Ovary (tissue), 7 donors: ENCODE measurements at regions not wholly inside any gene's neighbourhood (a gene's known extent, or its start where the extent isn't known, plus 50 kb on each side); places are given as distances from the start of the nearest gene placed in this dataset.

ENCODE experiments used
- DNase-seq, 5 donors: peaks; one replicate each; pipeline ENCODE4 v3.0.0-alpha.2; 2019 to 2020
- H3K27ac ChIP-seq, 2 donors: fragments of 200-600 bp; one replicate each; pipeline versions ENCODE4 v1.5.1 to v1.8.0; 2019 to 2022
- H3K27me3 ChIP-seq: fragments of 200-600 bp; one replicate; pipeline ENCODE4 v1.8.0; 2022
- H3K36me3 ChIP-seq: fragments of 200-600 bp; sonication (generic); one replicate; pipeline ENCODE4 v1.5.1; 2019
- H3K4me1 ChIP-seq: one replicate; pipeline ENCODE4 v1.8.1; 2013; ENCODE audit warnings: mild to moderate bottlenecking, moderate library complexity; ENCODE audit not compliant: insufficient read depth
- H3K4me3 ChIP-seq: fragments of 200-600 bp; sonication (generic); one replicate; pipeline ENCODE4 v1.5.1; 2017
- H3K9me3 ChIP-seq, 2 donors: fragments of 200-600 bp in 1 of 2; sonication (generic) in 1 of 2; one replicate each; pipeline versions ENCODE4 v1.5.1 to v1.8.1; 2013 to 2019; ENCODE audit warnings: mild to moderate bottlenecking in 1 of 2, moderate library complexity in 1 of 2
- EP300 ChIP-seq: sonication (generic); formaldehyde crosslinking; IDR thresholded peaks from one replicate; pipeline ENCODE4 v1.6.1; 2017; ENCODE audit warnings: antibody characterized with exemption
- POLR2A ChIP-seq: fragments of 450-650 bp; IDR thresholded peaks from one replicate; pipeline ENCODE4 v1.6.1; 2017; ENCODE audit warnings: antibody characterized with exemption, mild to moderate bottlenecking, moderate library complexity
- WGBS, 3 donors: extraction: QIAGEN DNeasy Blood & Tissue Kit in 1 of 3; methylation state at CpG; one replicate each; pipeline versions ENCODE4 v1.1.5 to v1.1.7; 2013 to 2017; 5-methylcytosine and 5-hydroxymethylcytosine counted together
- intact Hi-C, 4 donors: fragments of 100-400 bp; cut with DNase I; formaldehyde crosslinking; loops; one replicate each; pipeline versions ENCODE4 v1.11.0 to v1.15.1; 2022 to 2023
- TF ChIP-seq, protein P1 (sequence below), 3 donors: fragments of 450-650 bp in 2 of 3; fragments of 200-600 bp in 1 of 3; IDR thresholded peaks; one replicate each; pipeline versions ENCODE4 v1.5.1 to v1.8.0; 2016 to 2022; ENCODE audit warnings: antibody characterized with exemption in 3 of 3, mild to moderate bottlenecking in 1 of 3
- donor health status: DM: no; HTN: no; CAD: no; lungs with moderate emphysema.
- donor health status: DM: no; HTN: no; CAD: no.
- donor health status: Bipolar disorder and iron deficiency.
- donor health status: DM: no; HTN: no; CAD: no.
- donor health status: DM: yes; HTN: yes; CAD: no.

DNA sequence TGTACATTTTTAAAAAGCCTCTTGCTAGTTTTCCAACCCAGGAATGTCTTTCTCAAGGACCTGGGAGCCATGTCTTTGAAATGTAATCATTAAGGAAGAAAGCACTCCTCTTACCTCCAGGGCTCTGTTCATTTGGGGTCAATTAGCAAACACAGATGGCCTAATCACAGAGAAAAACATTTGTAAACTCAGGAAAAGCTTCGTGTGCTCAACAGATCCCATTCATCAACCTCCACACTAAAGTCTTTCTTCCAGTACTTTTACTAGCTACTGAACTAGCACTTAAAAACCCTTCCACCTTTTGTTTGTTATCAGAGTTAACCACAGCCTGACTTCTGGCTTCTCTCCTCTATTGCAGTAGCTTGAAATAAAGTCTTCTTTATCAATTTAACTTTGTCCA lies 441.4 kb downstream of the PCDH20 start:
- WGBS, 3 donors = 6 to 19% (median 8%) methylated on average over 1 of the region's 1 CpG
- no peaks in the 10 kb centered on the region for H3K27me3 ChIP-seq
- H3K4me3 ChIP-seq = no peak overlapping the region
- TF ChIP-seq POLR2A (no peak), EP300 (no peak)
- TF ChIP-seq, protein P1, sequence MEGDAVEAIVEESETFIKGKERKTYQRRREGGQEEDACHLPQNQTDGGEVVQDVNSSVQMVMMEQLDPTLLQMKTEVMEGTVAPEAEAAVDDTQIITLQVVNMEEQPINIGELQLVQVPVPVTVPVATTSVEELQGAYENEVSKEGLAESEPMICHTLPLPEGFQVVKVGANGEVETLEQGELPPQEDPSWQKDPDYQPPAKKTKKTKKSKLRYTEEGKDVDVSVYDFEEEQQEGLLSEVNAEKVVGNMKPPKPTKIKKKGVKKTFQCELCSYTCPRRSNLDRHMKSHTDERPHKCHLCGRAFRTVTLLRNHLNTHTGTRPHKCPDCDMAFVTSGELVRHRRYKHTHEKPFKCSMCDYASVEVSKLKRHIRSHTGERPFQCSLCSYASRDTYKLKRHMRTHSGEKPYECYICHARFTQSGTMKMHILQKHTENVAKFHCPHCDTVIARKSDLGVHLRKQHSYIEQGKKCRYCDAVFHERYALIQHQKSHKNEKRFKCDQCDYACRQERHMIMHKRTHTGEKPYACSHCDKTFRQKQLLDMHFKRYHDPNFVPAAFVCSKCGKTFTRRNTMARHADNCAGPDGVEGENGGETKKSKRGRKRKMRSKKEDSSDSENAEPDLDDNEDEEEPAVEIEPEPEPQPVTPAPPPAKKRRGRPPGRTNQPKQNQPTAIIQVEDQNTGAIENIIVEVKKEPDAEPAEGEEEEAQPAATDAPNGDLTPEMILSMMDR (IDR thresholded peaks at IDR 0.05) = no peak
- intact Hi-C loops = no loop called here
- H3K27ac ChIP-seq = no peak overlapping the region
- no peaks in the 10 kb centered on the region for H3K9me3 ChIP-seq
- no peak for DNase-seq
- H3K4me1 ChIP-seq = no peaks in the 10 kb centered on the region
- no peaks in the 10 kb centered on the region for H3K36me3 ChIP-seq

DNA sequence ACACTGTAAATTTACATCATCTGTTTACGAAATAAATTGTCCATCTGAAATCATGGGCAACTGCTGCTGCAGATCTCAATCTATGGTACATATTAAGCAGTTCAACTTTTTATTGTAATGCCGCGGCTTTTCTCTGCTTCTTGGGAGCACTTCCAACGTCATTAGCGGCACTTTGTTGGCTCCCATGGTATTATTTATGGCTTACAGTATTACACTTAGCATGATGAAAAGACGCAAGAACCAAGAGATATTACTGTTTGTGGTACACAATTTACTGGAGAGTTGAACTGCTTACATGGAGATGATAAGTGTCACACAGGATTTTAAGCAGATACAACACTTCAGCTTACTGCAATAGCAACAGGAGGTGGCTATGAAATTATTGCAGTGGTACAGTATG lies 442.1 kb downstream of the PCDH20 start:
- WGBS, 3 donors = 47 to 54% (median 53%) methylated on average over 6 of the region's 6 CpGs
- no peaks in the 10 kb centered on the region for H3K27me3 ChIP-seq
- intact Hi-C loops = no loop called here

DNA sequence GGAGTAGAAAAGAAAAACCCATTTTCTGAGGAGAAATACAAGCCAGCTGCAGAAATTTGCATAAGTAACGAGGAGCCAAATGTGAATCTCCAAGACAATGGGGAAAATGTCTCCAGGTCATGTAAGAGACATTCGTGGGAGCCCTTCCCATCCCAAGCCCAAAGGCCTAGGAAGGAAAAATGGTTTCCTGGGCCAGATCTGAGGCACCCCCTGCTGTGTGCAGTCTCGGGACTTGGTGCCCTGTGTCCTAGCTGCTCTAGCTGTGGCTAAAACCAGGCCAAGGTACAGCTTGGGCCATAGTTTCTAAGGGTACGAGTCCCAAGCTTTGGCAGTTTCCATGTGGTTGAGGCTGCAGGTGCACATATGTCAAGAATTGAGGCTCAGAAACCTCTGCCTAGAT lies 444.9 kb downstream of the PCDH20 start:
- Histone ChIP-seq H3K4me3 (no peak overlapping the region), H3K36me3 (no peaks in the 10 kb centered on the region), H3K27me3 (no peaks in the 10 kb centered on the region), H3K27ac (no peak overlapping the region), H3K4me1 (no peaks in the 10 kb centered on the region), H3K9me3 (no peaks in the 10 kb centered on the region)
- 69 to 84% (median 72%) methylated on average over 4 of the region's 4 CpGs for WGBS, 3 donors
- TF ChIP-seq EP300 (no peak), POLR2A (no peak)
- TF ChIP-seq, protein P1 (IDR thresholded peaks at IDR 0.05) = no peak
- intact Hi-C loops = no loop called here
- DNase-seq = no peak

More for the DNA sequence above, 442.1 kb downstream of the PCDH20 start:
- H3K27ac ChIP-seq = no peak overlapping the region
- H3K36me3 ChIP-seq = no peaks in the 10 kb centered on the region
- H3K9me3 ChIP-seq = no peaks in the 10 kb centered on the region
- DNase-seq = no peak
- no peaks in the 10 kb centered on the region for H3K4me1 ChIP-seq
- TF ChIP-seq POLR2A (no peak), EP300 (no peak)
- TF ChIP-seq, protein P1 (IDR thresholded peaks at IDR 0.05) = no peak
- no peak overlapping the region for H3K4me3 ChIP-seq

DNA sequence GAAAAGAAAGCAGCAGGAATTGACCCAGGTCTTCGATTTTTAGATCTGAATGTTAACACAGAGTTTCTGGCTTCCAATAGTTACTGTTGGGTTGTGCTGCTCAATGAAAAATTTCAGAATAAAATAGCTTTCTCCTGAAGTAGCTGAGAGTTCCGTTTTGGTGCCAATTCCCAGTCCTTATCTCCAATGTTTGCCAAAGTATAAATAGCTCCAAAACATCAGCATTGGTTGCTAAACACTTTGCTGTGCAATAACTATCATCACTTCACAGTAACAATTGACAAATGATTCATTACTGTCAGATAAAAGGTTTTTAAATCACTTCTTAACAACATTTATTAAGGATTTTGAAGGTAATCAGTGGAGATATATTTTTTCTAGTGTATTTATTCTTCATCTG lies 446.0 kb downstream of the PCDH20 start:
- whole genome bisulfite sequencing, 3 donors = 24 to 26% (median 26%) methylated on average over 2 of the region's 2 CpGs
- Histone ChIP-seq H3K4me1 (no peaks in the 10 kb centered on the region), H3K4me3 (no peak overlapping the region), H3K36me3 (no peaks in the 10 kb centered on the region), H3K9me3 (no peaks in the 10 kb centered on the region), H3K27me3 (no peaks in the 10 kb centered on the region), H3K27ac (no peak overlapping the region)
- intact Hi-C loops = no loop called here
- TF ChIP-seq EP300 (no peak), POLR2A (no peak)
- TF ChIP-seq, protein P1 (IDR thresholded peaks at IDR 0.05) = no peak
- no peak for DNase-seq

DNA sequence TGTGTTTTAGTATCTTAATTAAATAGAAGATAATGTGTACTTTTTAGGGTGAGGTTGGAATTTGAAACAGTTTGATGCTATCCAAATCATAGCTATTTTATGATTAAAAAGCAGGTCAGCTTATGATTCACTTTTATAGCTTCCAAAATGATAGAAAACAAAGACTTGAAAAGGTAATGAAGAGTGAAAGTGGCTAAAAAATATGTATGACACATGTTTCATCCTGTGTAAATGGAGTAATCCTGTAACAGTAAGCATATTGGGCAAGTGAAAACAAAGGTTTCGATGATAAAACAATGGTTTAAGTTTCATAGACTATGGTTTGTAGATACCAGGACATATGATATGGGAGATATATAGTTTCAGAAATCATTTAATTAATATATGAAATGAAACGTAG lies 456.2 kb downstream of the PCDH20 start:
- Histone ChIP-seq H3K4me1 (no peaks in the 10 kb centered on the region), H3K36me3 (no peaks in the 10 kb centered on the region), H3K4me3 (no peak overlapping the region), H3K9me3 (no peaks in the 10 kb centered on the region), H3K27me3 (no peaks in the 10 kb centered on the region), H3K27ac (no peak overlapping the region)
- no peak for DNase-seq
- intact Hi-C loops = no loop called here
- TF ChIP-seq, protein P1 (IDR thresholded peaks at IDR 0.05) = no peak
- no peak for TF ChIP-seq POLR2A
- no peak for TF ChIP-seq EP300
- WGBS, 3 donors = 77 to 78% (median 78%) methylated on average over 2 of the region's 2 CpGs
